ENCODE measurements at regions not wholly inside any gene's neighbourhood (a gene's known extent, or its start where the extent isn't known, plus 50 kb on each side); places are given as distances from the start of the nearest gene placed in this dataset.
"Not testable (repeated sequence)": the region's sequence is repeated elsewhere in the genome, so short reads cannot be mapped to it uniquely, and the experiment has no call there.

DNA sequence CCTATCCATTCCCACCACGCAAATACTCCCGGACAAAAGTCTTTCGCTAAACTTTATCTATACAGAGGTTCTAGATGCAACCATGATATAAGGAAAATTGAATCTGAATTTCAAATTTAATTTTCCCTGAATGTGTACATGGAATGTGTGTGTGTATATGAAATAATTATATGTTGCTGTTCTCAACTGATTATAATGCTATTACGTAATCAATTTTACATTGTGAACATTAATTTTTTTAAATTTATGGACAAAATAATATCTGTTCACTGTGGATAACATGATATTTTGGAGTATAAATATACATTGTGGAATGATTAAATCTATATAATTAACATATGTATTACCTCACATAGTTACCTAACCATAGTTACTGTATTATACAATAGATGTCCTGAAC lies 1250.6 kb downstream of the EFNA5 start:
- no peak for DNase-seq (ENCODE audit: low spot score)

DNA sequence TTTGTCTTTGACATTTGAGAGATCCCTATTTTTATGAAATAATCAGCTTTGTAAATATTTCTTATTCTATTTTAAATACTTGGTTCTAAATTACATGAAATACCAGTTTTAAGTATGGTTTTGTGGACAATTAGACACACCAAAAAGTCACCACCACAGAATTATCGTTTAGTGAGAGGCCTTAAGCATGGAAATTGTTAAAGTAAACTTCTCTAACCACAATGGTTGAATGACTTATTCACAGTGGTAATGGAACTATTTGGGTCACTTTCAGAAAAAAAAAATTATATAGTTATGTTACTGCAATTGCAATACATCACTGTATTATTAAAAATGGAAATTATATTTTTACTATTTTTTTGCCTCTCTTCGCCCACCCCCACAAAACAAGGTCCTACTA lies 1252.5 kb downstream of the EFNA5 start:
- DNase-seq (ENCODE audit: low spot score) = no peak

DNA sequence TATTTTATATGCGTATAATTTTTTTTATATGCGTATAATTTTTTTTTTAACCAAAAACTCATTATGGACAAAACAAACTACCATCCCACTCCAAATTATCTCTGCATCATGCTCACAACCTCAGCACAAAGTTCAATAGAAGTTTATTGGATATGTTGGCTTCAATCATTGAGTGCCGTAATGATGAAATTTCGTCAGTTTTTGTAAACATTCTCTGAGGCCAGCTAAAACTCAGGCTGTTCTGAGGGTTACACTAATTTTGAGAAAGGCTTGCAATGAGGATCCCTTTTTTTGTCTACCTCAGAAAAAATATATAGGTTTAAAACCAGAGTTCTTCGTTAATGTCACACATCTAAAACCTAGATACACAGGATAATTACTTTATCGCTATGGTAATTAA lies 1253.2 kb downstream of the EFNA5 start:
- DNase-seq (ENCODE audit: low spot score) = no peak

DNA sequence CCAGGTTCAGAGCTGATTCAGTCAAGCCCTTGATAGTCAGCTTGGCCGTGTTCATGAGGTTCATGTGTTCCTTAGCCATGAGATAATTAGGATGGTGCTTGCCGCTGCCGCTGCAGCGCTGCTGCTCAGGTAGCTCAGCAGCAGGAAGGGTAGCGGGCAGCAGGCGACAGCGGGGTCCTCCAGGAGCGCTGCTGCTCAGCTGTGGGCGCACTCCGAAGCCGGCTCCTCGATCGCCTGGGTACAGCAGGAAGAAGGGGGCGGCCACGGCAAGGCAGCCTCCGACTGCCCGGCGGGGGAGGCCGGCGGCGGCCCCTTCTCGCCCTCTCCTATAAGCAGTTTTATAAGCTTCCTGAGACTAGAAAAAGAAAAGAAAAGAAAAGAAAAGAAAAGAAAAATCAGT lies 1253.6 kb downstream of the EFNA5 start:
- no peak for DNase-seq (ENCODE audit: low spot score)

DNA sequence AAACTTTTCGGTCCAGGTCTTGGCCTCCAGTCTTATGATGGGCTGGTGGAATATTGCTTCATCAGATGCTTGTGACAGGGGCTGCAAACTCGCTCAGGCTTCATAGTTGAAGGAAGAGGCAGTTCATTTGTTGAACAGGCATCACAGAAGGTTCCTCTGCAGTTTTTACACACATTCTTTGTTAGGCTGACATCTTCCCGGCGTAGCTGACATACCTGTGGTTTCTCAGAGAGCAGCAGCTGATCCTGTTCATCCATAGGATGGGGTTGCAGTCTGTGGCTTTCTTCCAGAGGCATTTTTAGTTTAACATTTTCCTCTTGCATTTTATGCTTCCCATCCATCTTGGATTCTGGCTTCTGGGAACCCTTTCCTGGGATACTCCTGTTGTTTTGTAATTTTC lies 1255.2 kb downstream of the EFNA5 start:
- DNase-seq (ENCODE audit: low spot score) = no peak

DNA sequence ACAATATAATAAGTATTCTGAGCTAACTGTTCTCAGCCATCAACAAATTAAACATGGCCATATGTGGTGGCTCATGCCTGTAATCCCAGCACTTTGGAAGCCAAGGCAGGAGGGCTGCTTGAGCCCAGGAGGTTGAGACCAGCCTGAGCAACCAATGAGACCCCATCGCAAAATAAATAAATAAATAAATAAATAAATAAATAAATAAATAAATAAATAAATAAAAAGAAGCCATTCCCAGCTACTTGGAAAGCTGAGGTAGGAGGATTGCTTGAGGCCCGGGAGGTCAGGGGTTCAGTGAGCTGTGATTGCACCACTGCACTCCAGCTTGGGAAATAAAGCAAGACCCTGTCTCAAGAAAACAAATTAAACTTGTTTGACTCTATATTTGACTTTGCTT lies 1256.4 kb downstream of the EFNA5 start:
- DNase-seq (ENCODE audit: low spot score) = no peak

DNA sequence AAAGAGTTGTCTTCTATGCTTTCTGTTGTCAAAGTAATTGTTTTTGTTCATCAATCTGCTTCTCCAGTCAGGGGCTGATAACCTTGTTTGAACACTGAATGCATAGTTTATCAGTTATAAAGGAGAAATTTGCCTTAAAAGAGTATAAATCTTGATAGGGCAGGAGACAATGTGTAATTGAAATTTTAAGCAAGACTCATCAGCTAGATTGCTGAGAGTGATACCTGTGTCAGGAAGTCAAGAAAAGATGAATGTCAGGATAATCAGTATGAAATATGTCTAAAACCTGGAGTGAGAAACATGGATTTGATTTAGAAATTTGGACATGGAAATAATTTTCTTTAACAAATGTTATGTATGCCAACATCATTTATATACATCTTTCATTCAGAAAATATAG lies 1258.1 kb downstream of the EFNA5 start:
- DNase-seq (ENCODE audit: low spot score) = no peak

DNA sequence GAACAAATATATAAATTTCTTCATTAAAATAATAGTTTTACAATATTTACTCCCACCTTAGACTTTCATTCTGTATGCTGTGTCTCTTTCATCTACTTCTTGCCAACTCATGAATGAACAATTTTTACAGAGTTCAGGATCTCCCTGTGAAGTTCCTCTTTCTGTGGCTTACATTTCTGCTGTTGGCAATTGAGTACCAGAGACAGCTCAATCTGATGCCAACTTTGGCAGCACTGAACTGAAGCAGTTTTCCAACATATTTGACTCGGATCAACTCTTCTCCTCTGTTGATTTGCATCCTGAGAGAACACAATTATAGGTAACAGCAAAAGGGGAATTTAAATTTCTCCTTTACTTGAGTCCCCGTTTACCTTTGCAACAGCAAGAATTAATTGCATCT lies 1262.2 kb downstream of the EFNA5 start:
- DNase-seq (ENCODE audit: low spot score) = peak; percentile 11

DNA sequence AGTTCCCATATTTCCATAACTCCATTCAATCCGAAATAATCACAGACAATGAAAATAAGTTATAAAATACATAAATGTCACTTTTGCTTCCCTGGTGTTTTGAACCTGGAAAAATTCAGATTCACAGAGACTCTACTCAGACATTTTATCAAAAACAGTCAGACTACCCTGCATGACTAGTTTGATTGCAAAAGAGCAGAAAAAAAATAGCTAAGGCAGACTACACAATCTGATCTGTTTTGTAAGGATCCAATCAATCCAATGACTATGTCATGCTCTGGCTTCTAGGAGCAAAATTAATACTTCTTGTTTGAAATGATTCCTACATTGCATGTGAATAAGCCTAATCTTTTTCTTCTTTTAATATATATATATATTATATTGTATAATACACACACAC lies 1262.6 kb downstream of the EFNA5 start:
- DNase-seq (ENCODE audit: low spot score) = no peak

DNA sequence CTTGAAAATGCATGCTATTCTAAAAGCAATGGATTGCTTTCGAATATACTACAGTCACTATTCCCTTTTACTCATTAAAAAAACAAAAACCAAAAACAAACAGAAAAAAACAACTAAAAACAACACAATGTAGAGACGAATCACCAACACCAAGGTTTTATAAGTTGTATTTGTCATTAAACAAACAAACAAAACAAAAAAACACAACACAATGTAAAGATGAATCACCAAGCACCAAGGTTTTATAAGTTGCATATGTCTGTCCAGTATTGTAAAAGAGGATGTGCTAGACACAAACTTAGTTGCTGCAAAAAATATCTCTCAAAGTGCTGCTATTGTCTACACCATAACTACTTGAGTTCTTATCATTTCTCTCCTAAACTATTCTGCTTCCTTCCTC lies 1269.2 kb downstream of the EFNA5 start:
- no peak for DNase-seq (ENCODE audit: low spot score)

DNA sequence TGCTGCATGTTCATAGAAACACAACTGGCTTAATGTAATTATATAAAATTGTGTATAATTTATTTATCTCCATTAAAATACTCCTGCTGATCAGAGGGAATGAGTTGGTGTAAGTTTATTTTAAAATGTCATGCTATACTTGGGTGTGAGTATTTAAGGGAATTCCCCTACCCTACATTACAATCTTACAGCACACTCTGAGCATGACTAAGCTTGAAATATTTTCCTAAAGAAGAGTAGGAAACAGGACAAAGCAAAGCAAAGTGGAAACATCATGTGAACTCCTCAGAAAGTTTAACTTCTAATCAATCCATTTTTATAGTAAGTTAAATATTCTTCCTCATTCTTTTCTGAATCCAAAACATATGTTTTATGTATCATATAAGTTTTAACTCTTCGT lies 1271.3 kb downstream of the EFNA5 start:
- DNase-seq (ENCODE audit: low spot score) = no peak

DNA sequence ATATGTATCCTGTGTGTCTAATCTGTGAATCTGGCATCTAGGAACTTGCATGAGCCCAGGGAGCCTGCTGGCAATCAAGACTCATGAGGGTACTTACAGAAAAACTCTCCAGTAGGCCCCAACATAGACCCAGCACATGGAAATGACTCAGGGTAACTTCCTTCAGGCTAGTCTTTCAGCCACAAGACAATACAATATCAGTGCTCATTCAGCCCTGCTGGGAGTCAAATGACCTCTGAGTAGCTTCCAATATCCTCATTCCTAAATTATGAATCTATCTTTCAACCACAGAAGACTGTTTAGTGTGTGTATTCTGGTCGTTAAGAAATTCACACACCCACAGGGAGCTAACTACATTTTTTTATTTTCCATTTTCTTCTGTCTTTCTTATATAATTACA lies 1273.0 kb downstream of the EFNA5 start:
- no peak for DNase-seq (ENCODE audit: low spot score)

DNA sequence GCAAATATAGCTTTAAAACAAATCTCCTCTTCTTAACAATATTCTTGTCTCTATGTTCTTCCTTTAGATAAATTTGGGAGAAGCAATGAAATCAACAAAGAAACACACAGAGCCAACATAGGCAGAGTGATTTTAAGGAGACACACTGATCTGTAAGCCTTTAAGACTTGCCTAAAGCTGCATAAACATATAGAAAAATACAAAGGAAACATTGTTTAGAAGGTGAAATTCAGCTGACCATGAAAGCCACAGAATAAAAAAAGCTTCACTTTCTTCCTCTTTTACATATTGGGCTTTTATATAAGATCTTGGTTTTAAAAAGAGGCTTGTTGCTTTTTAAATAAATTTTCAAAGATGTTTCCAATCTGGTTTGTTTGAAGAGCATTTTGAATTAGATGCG lies 1277.5 kb downstream of the EFNA5 start:
- DNase-seq (ENCODE audit: low spot score) = no peak

DNA sequence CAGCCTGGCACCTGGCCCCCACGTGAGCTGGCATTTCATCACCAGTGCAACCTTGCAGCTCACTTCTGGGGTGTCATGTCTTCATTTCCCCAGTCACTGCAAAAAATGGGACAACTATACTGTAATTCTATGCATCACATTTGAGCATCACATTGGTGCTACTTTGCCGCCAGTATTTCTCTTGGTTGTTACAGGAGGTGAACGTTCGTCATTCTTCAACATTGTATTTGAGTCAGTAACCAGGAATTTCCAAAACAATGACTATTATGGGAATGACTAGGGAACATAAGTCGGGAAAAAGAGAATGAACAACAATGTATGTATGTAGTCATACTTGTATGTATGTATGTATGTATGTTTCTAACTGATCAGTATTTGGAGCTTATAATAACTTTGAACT lies 1278.0 kb downstream of the EFNA5 start:
- no peak for DNase-seq (ENCODE audit: low spot score)

DNA sequence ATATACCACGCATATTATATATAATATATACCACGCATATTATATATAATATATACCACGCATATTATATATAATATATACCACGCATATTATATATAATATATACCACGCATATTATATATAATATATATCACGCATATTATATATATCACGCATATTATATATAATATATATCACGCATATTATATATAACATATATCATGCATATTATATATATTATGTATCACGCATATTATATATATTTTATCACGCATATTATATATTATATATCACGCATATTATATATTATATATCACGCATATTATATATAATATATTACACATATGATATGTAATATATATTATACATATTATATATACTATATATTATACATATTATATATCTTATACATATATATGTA lies 1283.0 kb downstream of the EFNA5 start:
- not testable (repeated sequence) for DNase-seq (ENCODE audit: low spot score)

DNA sequence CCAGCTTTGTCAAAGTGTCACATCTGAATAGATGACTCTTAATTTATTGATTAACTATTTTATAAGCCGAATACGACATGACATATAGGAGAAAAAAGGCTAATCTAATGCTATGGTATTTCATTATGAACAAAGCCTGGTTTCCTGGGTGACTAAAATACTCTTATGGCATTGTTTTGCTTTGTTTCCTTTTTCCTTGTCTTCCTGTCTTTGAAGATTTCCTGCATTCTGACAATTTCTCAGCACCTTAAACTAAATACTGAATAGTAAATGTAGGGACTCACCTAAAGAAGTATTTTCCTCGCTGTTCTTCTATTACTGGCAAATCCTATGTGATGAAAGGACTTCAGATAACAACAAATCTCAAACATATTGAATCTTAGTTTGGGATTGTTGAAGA lies 1284.5 kb downstream of the EFNA5 start:
- no peak for DNase-seq (ENCODE audit: low spot score)

DNA sequence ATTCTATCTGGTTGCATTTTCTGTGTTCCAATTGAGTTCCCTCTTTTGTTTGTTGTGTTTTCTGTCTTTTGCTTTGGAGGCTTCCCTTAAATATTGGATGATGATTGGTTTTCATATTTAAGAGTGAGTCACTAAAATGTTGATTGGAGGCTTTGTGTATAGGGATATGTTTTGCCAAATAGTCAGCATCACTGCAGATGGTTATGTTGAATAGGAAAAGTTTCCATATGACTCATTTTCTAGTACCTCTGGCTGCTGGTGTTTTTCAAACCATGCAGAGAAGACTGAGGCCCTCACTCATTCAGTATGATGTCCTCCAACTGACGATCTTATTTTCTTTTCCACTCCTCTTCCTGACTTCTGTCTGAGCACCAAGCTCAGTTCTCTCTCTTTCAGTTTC lies 1290.0 kb downstream of the EFNA5 start:
- DNase-seq (ENCODE audit: low spot score) = no peak

DNA sequence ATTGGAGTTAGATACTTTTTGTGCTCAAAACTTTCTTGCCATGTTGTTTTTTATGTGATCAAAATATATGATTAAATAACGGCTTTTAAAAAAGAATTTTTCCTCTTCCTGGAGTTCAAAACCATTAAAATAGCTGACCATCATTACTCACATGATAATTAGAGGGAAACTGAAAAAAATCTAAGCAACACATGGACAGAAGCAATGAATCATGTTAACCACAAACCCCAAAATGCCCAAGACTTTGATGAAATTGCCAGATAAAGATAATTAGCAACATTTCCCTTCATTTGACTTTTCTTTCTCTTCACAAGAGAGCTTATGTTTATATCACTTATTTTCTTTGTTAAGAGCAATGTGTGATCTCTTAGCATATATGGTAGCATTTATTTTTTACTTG lies 1294.2 kb downstream of the EFNA5 start:
- no peak for DNase-seq (ENCODE audit: low spot score)

DNA sequence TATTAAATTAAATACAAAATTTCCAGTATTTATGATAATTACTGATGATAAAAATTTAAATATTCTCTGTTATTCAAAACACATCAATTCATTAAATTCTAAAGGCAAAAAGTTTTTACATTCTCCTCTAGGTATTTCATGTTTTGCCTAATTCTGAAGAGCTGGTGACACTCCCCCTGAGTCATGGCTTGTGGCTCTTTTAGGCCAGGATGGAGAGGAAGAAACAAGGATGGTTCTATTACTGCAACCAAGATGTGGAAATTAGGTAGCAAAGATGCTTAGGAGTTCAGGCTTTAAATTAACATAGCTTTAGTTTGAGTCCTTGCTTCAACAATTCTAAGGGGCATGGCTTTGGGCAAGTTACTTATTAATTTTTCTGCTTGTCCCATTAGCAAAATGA lies 1295.8 kb downstream of the EFNA5 start:
- no peak for DNase-seq (ENCODE audit: low spot score)

DNA sequence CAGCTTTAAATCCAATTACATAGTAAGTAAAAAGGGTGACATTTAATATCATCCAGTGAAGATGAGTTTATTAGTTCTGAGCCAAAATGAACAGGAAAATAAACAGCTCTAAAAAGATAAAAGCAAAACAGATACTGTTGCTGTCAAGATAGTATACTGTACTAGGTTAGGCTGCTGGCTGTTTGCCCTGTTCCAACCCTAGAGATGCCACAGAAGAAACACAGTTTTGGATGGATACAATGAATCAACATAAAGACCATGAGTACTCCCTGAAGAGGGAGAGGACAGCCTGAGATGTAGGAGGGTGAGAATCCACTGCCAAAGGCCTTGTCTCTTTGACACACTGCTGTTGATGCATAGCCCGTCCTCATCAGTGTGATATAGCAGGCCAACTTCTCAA lies 1302.7 kb downstream of the EFNA5 start:
- DNase-seq (ENCODE audit: low spot score) = no peak

DNA sequence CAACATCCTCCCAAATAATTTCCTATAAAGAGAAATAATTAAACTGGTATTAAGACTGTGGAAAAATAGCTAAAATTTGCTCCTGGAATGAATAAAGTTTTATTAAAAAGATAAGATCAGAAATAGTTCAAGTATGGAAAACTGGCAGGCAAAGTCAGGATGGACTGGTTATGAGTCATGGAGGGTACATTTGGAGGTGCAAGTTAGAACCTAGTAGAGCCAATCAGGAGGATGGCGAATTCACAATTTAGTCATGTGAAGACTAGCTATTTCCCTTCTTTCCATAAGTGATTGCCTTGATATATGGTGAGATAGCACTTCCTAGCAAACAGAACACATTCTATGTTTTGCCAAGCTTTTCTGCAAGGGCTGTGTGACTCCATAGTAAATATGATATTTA lies 1303.5 kb downstream of the EFNA5 start:
- DNase-seq (ENCODE audit: low spot score) = no peak

DNA sequence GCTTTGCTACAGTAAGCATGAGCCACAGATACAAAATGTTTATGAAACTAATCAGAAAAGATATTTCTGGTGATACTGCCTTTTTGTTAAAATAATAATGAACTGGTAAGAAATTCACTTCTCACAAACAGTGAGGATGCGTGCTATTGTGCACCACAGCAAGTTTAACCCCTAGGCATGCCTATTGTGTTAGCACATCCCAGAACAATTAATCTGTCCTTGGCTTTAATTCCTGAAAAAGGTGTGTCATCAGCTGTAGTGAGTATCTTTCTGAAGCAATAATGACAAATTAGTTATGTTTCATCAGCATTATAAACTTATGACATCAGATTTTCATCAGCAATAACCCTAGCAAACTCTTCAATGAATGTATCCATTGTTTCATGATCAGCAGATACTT lies 1307.2 kb downstream of the EFNA5 start:
- DNase-seq (ENCODE audit: low spot score) = no peak

DNA sequence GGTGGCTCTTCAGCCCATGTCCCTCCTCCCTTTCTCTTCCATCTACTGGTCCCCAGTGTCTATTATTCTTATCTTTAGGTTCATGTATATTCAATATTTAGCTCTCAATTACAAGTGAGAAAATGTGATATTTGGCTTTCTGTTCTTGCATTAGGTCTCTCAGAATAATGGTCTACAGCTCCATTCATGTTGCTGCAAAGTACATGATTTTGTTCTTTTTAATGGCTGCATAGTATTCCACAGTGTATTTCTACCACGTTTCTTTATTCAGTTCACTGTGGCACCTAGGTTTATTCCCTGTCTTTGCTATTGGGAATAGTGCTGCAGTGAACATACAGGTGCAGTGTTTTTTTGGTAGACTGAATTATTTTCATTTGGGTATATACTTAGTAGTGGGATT lies 1308.8 kb downstream of the EFNA5 start:
- DNase-seq (ENCODE audit: low spot score) = no peak

DNA sequence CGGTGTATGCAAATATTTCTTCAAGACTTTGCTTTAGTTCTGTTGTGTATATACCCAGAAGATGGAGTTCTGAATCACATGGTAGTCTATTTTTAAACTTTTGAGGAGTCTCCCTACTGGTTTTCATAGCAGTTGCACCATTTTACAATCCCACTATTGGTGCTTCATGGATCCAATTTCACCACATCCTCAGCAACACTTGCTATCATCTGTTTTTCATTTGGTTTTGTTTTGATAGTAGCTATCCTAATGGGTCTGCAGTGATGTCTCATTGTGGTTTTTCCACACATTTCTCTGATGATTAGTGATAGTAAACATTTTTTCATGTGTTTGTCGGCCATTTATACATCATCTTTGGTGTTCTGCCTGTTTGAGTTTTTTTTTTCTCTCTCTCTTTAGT lies 1339.3 kb downstream of the EFNA5 start:
- DNase-seq (ENCODE audit: low spot score) = no peak

DNA sequence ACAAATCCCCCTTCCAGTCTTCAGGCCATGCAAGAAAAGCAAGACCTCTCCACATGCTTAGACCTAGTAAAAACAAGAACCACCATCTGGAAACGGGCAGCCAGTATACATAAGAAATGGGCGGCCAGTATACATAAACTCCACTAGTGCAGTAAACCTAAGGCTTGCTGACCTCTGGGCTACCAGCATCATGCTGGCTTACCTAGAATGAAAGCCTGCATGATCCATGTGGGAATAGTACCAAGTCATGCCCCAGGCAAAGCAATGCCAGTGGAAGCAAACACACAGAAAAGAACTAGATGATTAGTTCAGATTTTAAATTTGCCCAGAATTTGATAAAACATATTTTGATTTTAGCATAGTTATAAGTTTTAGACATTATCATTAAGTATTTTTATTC lies 1346.4 kb downstream of the EFNA5 start:
- no peak for DNase-seq (ENCODE audit: low spot score)

All from pons (tissue), 1 donor.